PFSK-1 (cell line): ENCODE measurements at regions not wholly inside any gene's neighbourhood (a gene's known extent, or its start where the extent isn't known, plus 50 kb on each side); places are given as distances from the start of the nearest gene placed in this dataset.

ENCODE experiments used
- FOXP2 ChIP-seq: optimal IDR thresholded peaks from 2 replicates; pipeline ENCODE3; 2011; ENCODE audit warnings: borderline replicate concordance, control low read depth, inconsistent platforms; ENCODE audit not compliant: insufficient read depth; ENCODE audit errors: extremely low read length, extremely low read depth
- POLR2AphosphoS5 ChIP-seq: IDR thresholded peaks from 2 replicates; pipeline ENCODE4 v1.6.1; 2012; ENCODE audit warnings: low read depth, mild to moderate bottlenecking, control low read depth, low read length, moderate library complexity
- REST ChIP-seq, 2 experiments: IDR thresholded peaks; 2 replicates each; pipeline versions ENCODE4 v1.6.1 to v1.8.0; 2011 to 2012; ENCODE audit warnings: low read depth in 2 of 2, low read length in 2 of 2, control low read depth in 1 of 2, inconsistent platforms in 1 of 2, mild to moderate bottlenecking in 1 of 2, moderate library complexity in 1 of 2; ENCODE audit not compliant: insufficient read depth in 1 of 2
- SIN3A ChIP-seq: IDR thresholded peaks from 2 replicates; pipeline ENCODE4 v1.6.1; 2012; ENCODE audit warnings: mild to moderate bottlenecking, low read length, moderate library complexity, borderline replicate concordance; ENCODE audit not compliant: insufficient read depth
- TAF1 ChIP-seq: IDR thresholded peaks from 2 replicates; pipeline ENCODE4 v1.6.1; 2012; ENCODE audit warnings: low read length, control low read depth, borderline replicate concordance; ENCODE audit not compliant: insufficient read depth

GRCh38 chr3:15940641-15941040, 142.9 kb upstream of the ANKRD28 start:
- no peak for TF ChIP-seq REST (IDR thresholded peaks at IDR 0.05; ENCODE audit: insufficient read depth in 1 of 2, low read depth in 2 of 2, low read length in 2 of 2)
- TF ChIP-seq SIN3A, result no peak
- no peak for TF ChIP-seq TAF1
- TF ChIP-seq POLR2AphosphoS5, result no peak
- TF ChIP-seq FOXP2, result no peak

GRCh38 chr3:15941958-15942357, 144.2 kb upstream of the ANKRD28 start:
- no peak for TF ChIP-seq FOXP2
- no peak for TF ChIP-seq SIN3A
- TF ChIP-seq POLR2AphosphoS5, result no peak
- no peak for TF ChIP-seq TAF1
- TF ChIP-seq REST (IDR thresholded peaks at IDR 0.05; ENCODE audit: insufficient read depth in 1 of 2, low read depth in 2 of 2, low read length in 2 of 2), result no peak

DNA sequence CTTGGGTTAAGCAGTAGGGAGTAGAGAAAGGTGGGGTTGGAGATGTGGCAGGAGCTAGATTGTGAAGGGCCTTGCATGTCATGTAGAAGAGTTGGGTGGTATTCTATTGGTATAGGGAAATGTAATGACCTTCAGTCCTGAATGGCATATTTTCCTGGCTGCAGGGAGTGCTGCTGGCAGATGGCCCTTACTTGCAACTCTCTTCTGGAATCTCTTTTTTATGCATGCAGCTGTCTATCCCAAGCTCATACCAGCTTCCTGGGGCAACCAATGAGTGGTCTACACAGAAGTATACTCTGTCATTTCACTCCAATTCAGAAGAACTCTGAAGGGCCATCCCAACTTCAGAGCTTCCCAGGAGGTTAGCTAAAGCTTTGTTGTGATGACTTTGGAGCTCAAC, 144.7 kb upstream of the ANKRD28 start:
- TF ChIP-seq REST (IDR thresholded peaks at IDR 0.05; ENCODE audit: insufficient read depth in 1 of 2, low read depth in 2 of 2, low read length in 2 of 2) (no peak), TAF1 (no peak), POLR2AphosphoS5 (no peak), FOXP2 (no peak), SIN3A (no peak)

- TF ChIP-seq POLR2AphosphoS5, result no peak
- TF ChIP-seq REST (IDR thresholded peaks at IDR 0.05; ENCODE audit: insufficient read depth in 1 of 2, low read depth in 2 of 2, low read length in 2 of 2), result no peak
These were observed 145.2 kb upstream of the ANKRD28 start for GRCh38 chr3:15942936-15943335.

GRCh38 chr3:15948388-15948787, 150.6 kb upstream of the ANKRD28 start:
- TF ChIP-seq FOXP2 (no peak), REST (IDR thresholded peaks at IDR 0.05; ENCODE audit: insufficient read depth in 1 of 2, low read depth in 2 of 2, low read length in 2 of 2) (no peak), TAF1 (no peak), SIN3A (no peak), POLR2AphosphoS5 (no peak)
